HG03066 (cell line): ENCODE measurements at regions not wholly inside any gene's neighbourhood (a gene's known extent, or its start where the extent isn't known, plus 50 kb on each side); places are given as distances from the start of the nearest gene placed in this dataset.
"Not testable (repeated sequence)": the region's sequence is repeated elsewhere in the genome, so short reads cannot be mapped to it uniquely, and the experiment has no call there.

ENCODE experiments used
- ATAC-seq: cut with Tn5 transposase; IDR thresholded peaks from one replicate; pipeline ENCODE4 v1.9.1; 2021; ENCODE audit warnings: low read depth; ENCODE audit not compliant: unreplicated experiment

GRCh38 chr3:162678941-162679340, 1182.3 kb downstream of the OTOL1 start:
- ATAC-seq: no peak

GRCh38 chr3:162684260-162684659, 1187.7 kb downstream of the OTOL1 start:
- no peak for ATAC-seq

GRCh38 chr3:162699291-162699690, 1202.7 kb downstream of the OTOL1 start:
- no peak for ATAC-seq

- no peak for ATAC-seq
Measured at GRCh38 chr3:162701211-162701610, 1204.6 kb downstream of the OTOL1 start.

GRCh38 chr3:162702768-162703385, 1206.3 kb downstream of the OTOL1 start:
- ATAC-seq: no peak

- ATAC-seq: no peak
Measured at GRCh38 chr3:162704238-162704637, 1207.6 kb downstream of the OTOL1 start.

GRCh38 chr3:162704799-162705385, 1208.3 kb downstream of the OTOL1 start:
- ATAC-seq: no peak

GRCh38 chr3:162708394-162708793, 1211.8 kb downstream of the OTOL1 start:
- ATAC-seq: not testable (repeated sequence)

GRCh38 chr3:162708942-162709706, 1212.5 kb downstream of the OTOL1 start:
- not testable (repeated sequence) for ATAC-seq

- no peak for ATAC-seq
Measured at GRCh38 chr3:162710332-162711112, 1213.9 kb downstream of the OTOL1 start.

GRCh38 chr3:162717074-162717473, 1220.5 kb downstream of the OTOL1 start:
- ATAC-seq: not testable (repeated sequence)

- ATAC-seq: no peak
Measured at GRCh38 chr3:162718697-162719096, 1222.1 kb downstream of the OTOL1 start.

GRCh38 chr3:162719684-162720341, 1223.2 kb downstream of the OTOL1 start:
- no peak for ATAC-seq

GRCh38 chr3:162721736-162722135, 1225.1 kb downstream of the OTOL1 start:
- no peak for ATAC-seq

GRCh38 chr3:162722337-162722736, 1225.7 kb downstream of the OTOL1 start:
- ATAC-seq: no peak

- not testable (repeated sequence) for ATAC-seq
Measured at GRCh38 chr3:162722796-162723195, 1226.2 kb downstream of the OTOL1 start.

GRCh38 chr3:162729686-162730085, 1233.1 kb downstream of the OTOL1 start:
- no peak for ATAC-seq

- ATAC-seq: not testable (repeated sequence)
Measured at GRCh38 chr3:162731961-162732360, 1235.4 kb downstream of the OTOL1 start.

GRCh38 chr3:162738784-162739183, 1242.2 kb downstream of the OTOL1 start:
- no peak for ATAC-seq

GRCh38 chr3:162740941-162741596, 1244.5 kb downstream of the OTOL1 start:
- ATAC-seq: no peak
